H1 (cell line): ENCODE measurements at regions not wholly inside any gene's neighbourhood (a gene's known extent, or its start where the extent isn't known, plus 50 kb on each side); places are given as distances from the start of the nearest gene placed in this dataset.

Source experiments
- CTCF ChIA-PET: fragments of 300-600 bp; sonication (Branson Sonifier 250); formaldehyde crosslinking; loops from one replicate; lab custom pipeline; 2021; ENCODE audit not compliant: partially characterized antibody; lab: Charles Lee
- POLR2A ChIA-PET: fragments of 300-600 bp; sonication (Branson Sonifier 250); formaldehyde crosslinking; loops from one replicate; lab custom pipeline; 2021; ENCODE audit warnings: inconsistent platforms; ENCODE audit not compliant: partially characterized antibody; lab: Charles Lee
- DNase-seq, 2 experiments: peaks; one replicate each; pipeline versions ENCODE4 v3.0.0 to v3.0.0-alpha.2; 2010 to 2022; ENCODE audit warnings: low spot score in 2 of 2, low read depth in 1 of 2, mixed read lengths in 1 of 2
- FAIRE-seq: peaks from 2 replicates; lab custom pipeline; 2011; peaks lifted over from hg19 to GRCh38; lab: Jason Lieb, UNC
- H2AFZ ChIP-seq: 2 replicates; pipeline ENCODE4 v1.8.1; 2012; ENCODE audit warnings: low read length, inconsistent platforms
- H2AK5ac ChIP-seq: 2 replicates; pipeline ENCODE4 v1.6.1; 2013; ENCODE audit warnings: low read depth, low read length
- H2BK120ac ChIP-seq: replicated peaks from 2 replicates; pipeline ENCODE3; 2013; ENCODE audit warnings: low read depth, low read length, inconsistent platforms
- H2BK12ac ChIP-seq: 2 replicates; pipeline ENCODE4 v1.6.1; 2013; ENCODE audit warnings: low read depth, low read length
- H2BK15ac ChIP-seq: 2 replicates; pipeline ENCODE4 v1.6.1; 2013; ENCODE audit warnings: low read length
- H2BK20ac ChIP-seq: 2 replicates; pipeline ENCODE4 v1.6.1; 2013; ENCODE audit warnings: low read length
- H2BK5ac ChIP-seq: 2 replicates; pipeline ENCODE4 v1.6.1; 2013; ENCODE audit warnings: low read depth, low read length
- H3K14ac ChIP-seq: 2 replicates; pipeline ENCODE4 v1.6.1; 2013; ENCODE audit warnings: inconsistent platforms; ENCODE audit not compliant: insufficient read length
- H3K18ac ChIP-seq: 2 replicates; pipeline ENCODE4 v1.6.1; 2013; ENCODE audit warnings: low read length; ENCODE audit errors: extremely low read depth
- H3K23ac ChIP-seq: 2 replicates; pipeline ENCODE4 v1.6.1; 2013; ENCODE audit warnings: inconsistent platforms; ENCODE audit not compliant: insufficient read length
- H3K23me2 ChIP-seq: 2 replicates; pipeline ENCODE4 v1.6.1; 2013; ENCODE audit warnings: low read depth, low read length
- H3K27ac ChIP-seq: 2 replicates; pipeline ENCODE4 v1.6.1; 2011; ENCODE audit warnings: low read depth, low read length, inconsistent platforms
- H3K27me3 ChIP-seq, 4 experiments: replicated peaks in 1 of 4; 1 replicate in 1 of 4; 2 replicates in 3 of 4; pipeline versions ENCODE4 v1.6.1 to v1.8.1; 2011 to 2013; ENCODE audit warnings: low read length in 3 of 4, mild to moderate bottlenecking in 3 of 4, inconsistent platforms in 2 of 4, mixed read lengths in 2 of 4, moderate library complexity in 1 of 4; ENCODE audit not compliant: control insufficient read depth in 3 of 4, insufficient read depth in 3 of 4; ENCODE audit errors: extremely low read depth in 1 of 4
- H3K36me3 ChIP-seq, 4 experiments: 2 replicates each; pipeline versions ENCODE4 v1.6.1 to v1.8.1; 2011 to 2013; ENCODE audit warnings: mild to moderate bottlenecking in 4 of 4, low read length in 3 of 4, moderate library complexity in 2 of 4, control low read depth in 1 of 4, inconsistent platforms in 1 of 4; ENCODE audit not compliant: insufficient read depth in 4 of 4, control insufficient read depth in 2 of 4
- H3K4ac ChIP-seq: replicated peaks from 2 replicates; pipeline ENCODE3; 2013; ENCODE audit warnings: low read length, low read depth, mixed read lengths, inconsistent platforms; ENCODE audit not compliant: insufficient read length
- H3K4me1 ChIP-seq, 4 experiments: replicated peaks in 1 of 4; 1 replicate in 1 of 4; 2 replicates in 3 of 4; pipeline versions ENCODE4 v1.6.1 to v1.8.1; 2011 to 2013; ENCODE audit warnings: low read length in 3 of 4, inconsistent platforms in 2 of 4, mixed read lengths in 1 of 4; ENCODE audit not compliant: insufficient read depth in 4 of 4, control insufficient read depth in 3 of 4
- H3K4me2 ChIP-seq, 2 experiments: 2 replicates each; pipeline versions ENCODE4 v1.6.1 to v1.8.1; 2011 to 2013; ENCODE audit warnings: low read depth in 2 of 2, low read length in 2 of 2, control low read depth in 1 of 2, inconsistent platforms in 1 of 2, mild to moderate bottlenecking in 1 of 2; ENCODE audit not compliant: insufficient read depth in 1 of 2
- H3K4me3 ChIP-seq, 4 experiments: fragments of 200-600, 300-600 bp in 1 of 4; sonication (generic), shearing (Covaris generic), sonication (Bioruptor Twin) in 1 of 4; 2 replicates each; pipeline versions ENCODE4 v1.5.1 to v1.8.1; 2011 to 2016; ENCODE audit warnings: low read length in 4 of 4, low read depth in 3 of 4, control low read depth in 2 of 4, inconsistent platforms in 2 of 4, mild to moderate bottlenecking in 2 of 4, mixed read lengths in 1 of 4, moderate library complexity in 1 of 4; ENCODE audit not compliant: insufficient read depth in 2 of 4; ENCODE audit errors: extremely low read depth in 1 of 4
- H3K56ac ChIP-seq: replicated peaks from 2 replicates; pipeline ENCODE3; 2013; ENCODE audit warnings: low read depth, mild to moderate bottlenecking, mixed read lengths, low read length, inconsistent platforms; ENCODE audit not compliant: insufficient read length
- H3K79me1 ChIP-seq: 2 replicates; pipeline ENCODE4 v1.6.1; 2013; ENCODE audit warnings: low read depth, low read length, control low read depth
- H3K79me2 ChIP-seq, 2 experiments: 2 replicates each; pipeline versions ENCODE4 v1.6.1 to v1.8.1; 2012 to 2013; ENCODE audit warnings: low read length in 2 of 2, mild to moderate bottlenecking in 2 of 2, inconsistent platforms in 1 of 2; ENCODE audit not compliant: insufficient read depth in 2 of 2, control insufficient read depth in 1 of 2
- H3K9ac ChIP-seq, 4 experiments: replicated peaks in 1 of 4; 1 replicate in 1 of 4; 2 replicates in 3 of 4; pipeline versions ENCODE4 v1.6.1 to v1.8.1; 2011 to 2013; ENCODE audit warnings: low read depth in 3 of 4, low read length in 3 of 4, control low read depth in 2 of 4, mild to moderate bottlenecking in 2 of 4, moderate library complexity in 2 of 4, inconsistent platforms in 1 of 4; ENCODE audit errors: extremely low read depth in 1 of 4
- H3K9me3 ChIP-seq, 2 experiments: 2 replicates each; pipeline versions ENCODE4 v1.6.1 to v1.8.1; 2012 to 2013; ENCODE audit warnings: mild to moderate bottlenecking in 2 of 2, moderate library complexity in 2 of 2, control low read depth in 1 of 2, inconsistent platforms in 1 of 2, low read depth in 1 of 2, low read length in 1 of 2, mixed read lengths in 1 of 2; ENCODE audit not compliant: insufficient read depth in 2 of 2
- H4K20me1 ChIP-seq, 2 experiments: replicated peaks in 1 of 2; 2 replicates each; pipeline versions ENCODE3 to v1.8.1; 2011 to 2013; ENCODE audit warnings: inconsistent platforms in 2 of 2, low read length in 2 of 2, mild to moderate bottlenecking in 1 of 2; ENCODE audit not compliant: insufficient read depth in 2 of 2, control insufficient read depth in 1 of 2
- H4K5ac ChIP-seq: 2 replicates; pipeline ENCODE4 v1.6.1; 2013; ENCODE audit warnings: low read length, low read depth, mixed read lengths, inconsistent platforms; ENCODE audit not compliant: insufficient read length
- H4K8ac ChIP-seq: 2 replicates; pipeline ENCODE4 v1.8.0; 2013; ENCODE audit warnings: mild to moderate bottlenecking, moderate library complexity, low read length, inconsistent platforms; ENCODE audit not compliant: insufficient read depth; ENCODE audit errors: extremely low read depth
- H4K91ac ChIP-seq: replicated peaks from 2 replicates; pipeline ENCODE3; 2013; ENCODE audit warnings: low read length, mixed read lengths, inconsistent platforms; ENCODE audit not compliant: insufficient read length
- TCF12 ChIP-seq: IDR thresholded peaks from 2 replicates; pipeline ENCODE4 v1.6.1; 2011; ENCODE audit warnings: low read depth, mild to moderate bottlenecking, low read length
- WGBS, 2 experiments: shearing (Covaris generic) in 1 of 2; methylation state at CpG; one replicate each; pipeline versions ENCODE4 v1.1.6 to v1.1.7; 2013 to 2015; ENCODE audit warnings: low lambda C conversion rate in 2 of 2, mixed read lengths in 2 of 2, inconsistent platforms in 1 of 2, low coverage in 1 of 2, missing lambda C conversion rate in 1 of 2; ENCODE audit not compliant: insufficient replicate concordance in 2 of 2, insufficient coverage in 1 of 2, insufficient read length in 1 of 2; ENCODE audit errors: extremely low coverage in 1 of 2, missing lambda C conversion rate in 1 of 2; 5-methylcytosine and 5-hydroxymethylcytosine counted together

DNA sequence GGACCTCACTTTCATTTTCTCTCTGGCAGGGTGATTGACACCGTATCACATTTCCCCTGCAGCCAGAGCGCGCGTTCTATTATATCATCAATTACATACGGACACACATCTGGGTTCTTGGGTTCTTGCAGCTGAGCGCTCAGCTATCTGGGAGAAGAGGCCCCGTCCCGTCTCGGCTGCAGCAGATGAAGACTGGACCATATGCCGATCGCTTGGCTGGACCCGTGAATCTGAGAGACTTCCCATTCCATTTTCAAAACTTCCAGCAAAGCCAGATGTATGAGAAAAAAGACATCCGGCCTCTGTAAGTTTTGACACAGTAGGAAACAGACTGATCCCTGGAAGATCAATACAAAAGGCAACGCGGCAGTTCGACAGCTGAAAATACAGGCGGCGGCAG, 99.8 kb downstream of the JCAD start:
- no peak for TF ChIP-seq TCF12
- no peak overlapping the region for H2BK5ac ChIP-seq
- no peaks in the 10 kb centered on the region for H3K27me3 ChIP-seq
- ChIA-PET CTCF (no interaction called here), POLR2A (no interaction called here)
- H2AK5ac ChIP-seq = no peak overlapping the region
- H3K23ac ChIP-seq = no peak overlapping the region
- H3K56ac ChIP-seq = no peak overlapping the region
- WGBS, 2 experiments = 94% methylated on average over 18 of the region's 18 CpGs; no CpG with 5 or more reads in 1 of the 2 experiments
- no peak overlapping the region for H2AFZ ChIP-seq
- no peak overlapping the region for H4K5ac ChIP-seq
- H3K4me3 ChIP-seq = no peak overlapping the region
- H2BK20ac ChIP-seq = no peak overlapping the region
- no peak overlapping the region for H3K14ac ChIP-seq
- no peaks in the 10 kb centered on the region for H3K79me2 ChIP-seq
- no peak overlapping the region for H4K91ac ChIP-seq
- H2BK15ac ChIP-seq = no peak overlapping the region
- FAIRE-seq = no peak
- DNase-seq = no peak
- no peaks in the 10 kb centered on the region for H4K20me1 ChIP-seq
- H3K18ac ChIP-seq = no peak overlapping the region
- no peak overlapping the region for H3K27ac ChIP-seq
- H2BK12ac ChIP-seq = no peak overlapping the region
- no peaks in the 10 kb centered on the region for H3K9me3 ChIP-seq
- H3K79me1 ChIP-seq = no peaks in the 10 kb centered on the region
- H3K4me2 ChIP-seq = no peak overlapping the region
- H3K4ac ChIP-seq = no peak overlapping the region
- no peak overlapping the region for H4K8ac ChIP-seq
- no peaks in the 10 kb centered on the region for H3K36me3 ChIP-seq
- no peaks in the 10 kb centered on the region for H3K4me1 ChIP-seq
- no peak overlapping the region for H2BK120ac ChIP-seq
- H3K9ac ChIP-seq = no peak overlapping the region
- H3K23me2 ChIP-seq = no peaks in the 10 kb centered on the region
